ENCODE measurements at regions not wholly inside any gene's neighbourhood (a gene's known extent, or its start where the extent isn't known, plus 50 kb on each side); places are given as distances from the start of the nearest gene placed in this dataset.

DNA sequence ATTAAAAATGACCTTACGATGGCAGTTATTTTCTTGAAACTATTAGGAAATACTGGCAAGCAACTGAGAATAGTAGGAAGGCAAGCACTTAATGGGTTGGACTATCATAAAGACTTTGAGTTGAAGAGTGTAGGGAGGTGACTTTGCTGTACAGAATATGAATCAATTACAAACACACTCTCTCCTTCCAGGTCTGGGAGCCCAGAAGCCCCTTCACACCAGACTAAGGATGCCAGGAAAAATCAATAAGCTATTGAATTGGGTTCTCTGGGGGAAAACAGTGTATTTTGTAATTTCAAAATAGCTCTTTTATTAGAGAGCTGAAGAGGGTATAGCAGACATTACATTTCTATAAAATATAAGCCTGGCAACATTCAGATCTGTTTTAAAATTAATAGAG is 736.4 kb downstream of the NOVA1 start:
- intact Hi-C loops (cut with DNase I), result no loop called here
- no peaks in the 10 kb centered on the region for H3K9me3 ChIP-seq
- no peak overlapping the region for H3K4me3 ChIP-seq
- WGBS, 3 donors, result 82 to 90% (median 82%) methylated on average over 1 of the region's 1 CpG
- no peaks in the 10 kb centered on the region for H3K4me1 ChIP-seq (ENCODE audit: insufficient read depth)
- no peaks in the 10 kb centered on the region for H3K27me3 ChIP-seq
- DNase-seq, result no peak
- no peak for TF ChIP-seq POLR2A (IDR thresholded peaks at IDR 0.05)
- TF ChIP-seq CTCF (IDR thresholded peaks at IDR 0.05), result no peak
- TF ChIP-seq EP300 (IDR thresholded peaks at IDR 0.05), result no peak
- H3K27ac ChIP-seq, result no peak overlapping the region
- no peaks in the 10 kb centered on the region for H3K36me3 ChIP-seq

DNA sequence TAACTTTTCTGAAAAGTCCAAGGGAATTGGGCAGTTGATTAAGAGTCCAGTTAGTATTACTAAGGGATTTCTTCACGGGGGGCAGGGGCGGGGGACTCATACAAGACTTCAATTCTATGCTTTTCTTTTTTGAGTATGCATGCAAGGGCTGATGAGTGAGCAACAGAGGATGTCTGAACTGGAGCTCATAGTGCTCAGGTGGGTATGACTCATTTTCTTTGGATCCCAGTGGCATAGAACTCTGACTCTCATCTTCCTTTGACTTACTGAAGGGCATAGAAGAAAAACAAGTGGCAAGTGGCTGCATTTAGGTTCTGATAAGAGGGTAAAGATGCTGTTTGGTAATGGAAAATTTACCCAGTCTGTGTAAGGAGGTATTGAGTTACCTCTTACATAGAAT is 749.2 kb downstream of the NOVA1 start:
- Histone ChIP-seq H3K4me3 (no peak overlapping the region), H3K27me3 (no peaks in the 10 kb centered on the region), H3K4me1 (ENCODE audit: insufficient read depth) (no peaks in the 10 kb centered on the region), H3K9me3 (no peaks in the 10 kb centered on the region), H3K27ac (no peak overlapping the region), H3K36me3 (no peaks in the 10 kb centered on the region)
- no peak for DNase-seq
- intact Hi-C loops (cut with DNase I), result no loop called here
- TF ChIP-seq POLR2A (IDR thresholded peaks at IDR 0.05) (no peak), CTCF (IDR thresholded peaks at IDR 0.05) (no peak)
- WGBS, 3 donors, result 44 to 63% (median 51%) methylated on average over 2 of the region's 2 CpGs

GRCh38 chr14:25846246-25846645 is 751.6 kb downstream of the NOVA1 start:
- TF ChIP-seq POLR2A (IDR thresholded peaks at IDR 0.05) (no peak), EP300 (IDR thresholded peaks at IDR 0.05) (no peak), CTCF (IDR thresholded peaks at IDR 0.05) (no peak)
- DNase-seq, result no peak
- H3K4me1 ChIP-seq (ENCODE audit: insufficient read depth), result no peaks in the 10 kb centered on the region
- intact Hi-C loops (cut with DNase I), result no loop called here
- H3K36me3 ChIP-seq, result no peaks in the 10 kb centered on the region
- H3K9me3 ChIP-seq, result no peaks in the 10 kb centered on the region
- H3K4me3 ChIP-seq, result no peak overlapping the region
- no peaks in the 10 kb centered on the region for H3K27me3 ChIP-seq
- WGBS, 3 donors, result 89 to 91% (median 90%) methylated on average over 5 of the region's 5 CpGs
- no peak overlapping the region for H3K27ac ChIP-seq

- no peaks in the 10 kb centered on the region for H3K4me1 ChIP-seq (ENCODE audit: insufficient read depth)
- DNase-seq, result no peak
- no peaks in the 10 kb centered on the region for H3K27me3 ChIP-seq
- intact Hi-C loops (cut with DNase I), result no loop called here
- no peak overlapping the region for H3K27ac ChIP-seq
- whole genome bisulfite sequencing, 3 donors, result 70 to 79% (median 72%) methylated on average over 5 of the region's 5 CpGs
- TF ChIP-seq POLR2A (IDR thresholded peaks at IDR 0.05) (no peak), CTCF (IDR thresholded peaks at IDR 0.05) (no peak), EP300 (IDR thresholded peaks at IDR 0.05) (no peak)
- H3K4me3 ChIP-seq, result no peak overlapping the region
- no peaks in the 10 kb centered on the region for H3K36me3 ChIP-seq
- H3K9me3 ChIP-seq, result no peaks in the 10 kb centered on the region
Measured at GRCh38 chr14:25843481-25844470, 754.1 kb downstream of the NOVA1 start.

Measured in ovary (tissue), 7 donors.